Neural cell (in vitro differentiated cells): ENCODE measurements at regions not wholly inside any gene's neighbourhood (a gene's known extent, or its start where the extent isn't known, plus 50 kb on each side); places are given as distances from the start of the nearest gene placed in this dataset.

Experiments used
- H2AFZ ChIP-seq: fragments of 200-600, 300-800 bp; sonication (generic), shearing (Covaris generic); 2 replicates; pipeline ENCODE4 v1.6.0; 2014; ENCODE audit warnings: low read depth, mild to moderate bottlenecking, antibody characterized with exemption, low read length, moderate library complexity
- H3F3A ChIP-seq: fragments of 200-600 bp; shearing (Covaris generic); 2 replicates; pipeline ENCODE4 v1.6.1; 2016; ENCODE audit warnings: mild to moderate bottlenecking, moderate library complexity, mixed read lengths, antibody characterized with exemption, low read length; ENCODE audit not compliant: insufficient read depth, poor library complexity, severe bottlenecking
- H3K27ac ChIP-seq: fragments of 200-600, 300-800 bp; sonication (generic), shearing (Covaris generic); 2 replicates; pipeline ENCODE4 v1.5.1; 2014; ENCODE audit warnings: mild to moderate bottlenecking, low read length, moderate library complexity
- H3K27me3 ChIP-seq: fragments of 300-800, 200-600 bp; sonication (generic), shearing (Covaris generic); 2 replicates; pipeline ENCODE4 v1.6.0; 2014; ENCODE audit warnings: mild to moderate bottlenecking, low read depth, low read length, moderate library complexity; ENCODE audit not compliant: insufficient read depth
- H3K36me3 ChIP-seq: fragments of 300-800, 200-600 bp; sonication (generic), shearing (Covaris generic); 2 replicates; pipeline ENCODE4 v1.5.1; 2014; ENCODE audit warnings: mild to moderate bottlenecking, antibody characterized with exemption, low read length, moderate library complexity; ENCODE audit not compliant: insufficient read depth
- H3K4me2 ChIP-seq: fragments of 300-800, 200-600 bp; sonication (generic), shearing (Covaris generic); 2 replicates; pipeline ENCODE4 v1.6.0; 2014; ENCODE audit warnings: mild to moderate bottlenecking, low read length
- H3K4me3 ChIP-seq: fragments of 300-800, 200-600 bp; sonication (generic), shearing (Covaris generic); 2 replicates; pipeline ENCODE4 v1.5.1; 2014; ENCODE audit warnings: mild to moderate bottlenecking, low read length, moderate library complexity
- H3K79me2 ChIP-seq: fragments of 200-600 bp; shearing (Covaris generic); replicated peaks from 2 replicates; pipeline ENCODE4 v1.6.0; 2014; ENCODE audit warnings: mild to moderate bottlenecking, low read length, moderate library complexity; ENCODE audit not compliant: insufficient read depth
- H3K9ac ChIP-seq: fragments of 300-800, 200-600 bp; sonication (generic), shearing (Covaris generic); 2 replicates; pipeline ENCODE4 v1.6.1; 2016; ENCODE audit warnings: mild to moderate bottlenecking, low read length, mixed read lengths
- H3K9me2 ChIP-seq: fragments of 200-600 bp; shearing (Covaris generic); 2 replicates; pipeline ENCODE4 v1.6.1; 2016; ENCODE audit warnings: mild to moderate bottlenecking, low read length, mixed read lengths; ENCODE audit not compliant: insufficient read depth
- H3K9me3 ChIP-seq: fragments of 200-600, 300-800 bp; sonication (generic), shearing (Covaris generic); 2 replicates; pipeline ENCODE4 v1.6.1; 2016; ENCODE audit warnings: mild to moderate bottlenecking, mixed run types, low read length, moderate library complexity, mixed read lengths
- H4K20me1 ChIP-seq: fragments of 200-600 bp; shearing (Covaris generic); 2 replicates; pipeline ENCODE4 v1.6.1; 2016; ENCODE audit warnings: mild to moderate bottlenecking, mixed run types; ENCODE audit not compliant: insufficient read depth
- EP300 ChIP-seq: fragments of 450-650 bp; conservative IDR thresholded peaks from 2 replicates; pipeline ENCODE4 v1.6.1; 2014; ENCODE audit warnings: antibody characterized with exemption, mild to moderate bottlenecking, moderate library complexity; ENCODE audit not compliant: poor library complexity, severe bottlenecking
- EZH2 ChIP-seq: fragments of 200-600, 300-800 bp; shearing (Covaris generic), sonication (generic); IDR thresholded peaks from 2 replicates; pipeline ENCODE4 v1.6.1; 2014; ENCODE audit warnings: antibody characterized with exemption, low read length, borderline replicate concordance, mild to moderate bottlenecking; ENCODE audit not compliant: insufficient read depth, poor library complexity, severe bottlenecking
- MXI1 ChIP-seq: fragments of 450-650 bp; conservative IDR thresholded peaks from 2 replicates; pipeline ENCODE4 v1.6.1; 2014; ENCODE audit warnings: antibody characterized with exemption, mild to moderate bottlenecking; ENCODE audit not compliant: poor library complexity, severe bottlenecking
- POLR2AphosphoS5 ChIP-seq: IDR thresholded peaks from 2 replicates; pipeline ENCODE4 v1.6.1; 2012
- RAD21 ChIP-seq: fragments of 450-650 bp; conservative IDR thresholded peaks from 2 replicates; pipeline ENCODE4 v1.6.1; 2014; ENCODE audit warnings: antibody characterized with exemption, mild to moderate bottlenecking, moderate library complexity
- SMC3 ChIP-seq: fragments of 450-650 bp; conservative IDR thresholded peaks from 2 replicates; pipeline ENCODE4 v1.6.1; 2014; ENCODE audit warnings: antibody characterized with exemption, mild to moderate bottlenecking, moderate library complexity; ENCODE audit not compliant: poor library complexity
- TAF1 ChIP-seq: IDR thresholded peaks from 2 replicates; pipeline ENCODE4 v1.6.1; 2012; ENCODE audit warnings: low read depth
- TF ChIP-seq, protein P1 (sequence below): IDR thresholded peaks from 2 replicates; pipeline ENCODE4 v1.6.1; 2012; ENCODE audit warnings: borderline replicate concordance
- TF ChIP-seq, protein P2 (sequence below): fragments of 450-650 bp; IDR thresholded peaks from 2 replicates; pipeline ENCODE4 v1.5.1; 2014; ENCODE audit warnings: antibody characterized with exemption, mild to moderate bottlenecking, moderate library complexity; ENCODE audit not compliant: poor library complexity, severe bottlenecking

DNA sequence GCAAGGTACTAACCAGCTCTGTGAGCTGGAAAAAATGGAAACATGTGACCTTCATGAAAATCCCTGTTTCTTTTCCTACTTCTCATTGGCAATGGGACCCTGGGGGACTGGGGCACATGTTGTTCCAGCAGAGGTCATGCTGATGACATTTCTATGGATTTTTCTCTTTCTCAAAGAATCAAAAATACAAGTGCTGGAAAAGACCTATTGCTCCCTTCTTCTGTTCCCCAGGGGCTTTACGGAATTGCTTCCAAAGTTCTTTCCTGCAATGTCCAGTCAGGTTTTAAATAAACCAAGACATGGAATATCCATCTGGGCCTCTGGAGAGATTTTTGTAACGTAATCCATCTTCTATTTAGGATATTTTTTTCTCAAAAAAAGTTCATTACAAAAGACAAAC lies 1006.1 kb upstream of the CELF4 start:
- no peaks in the 10 kb centered on the region for H3K27me3 ChIP-seq
- H4K20me1 ChIP-seq: no peaks in the 10 kb centered on the region
- H3K36me3 ChIP-seq: no peaks in the 10 kb centered on the region
- no peaks in the 10 kb centered on the region for H3K9me2 ChIP-seq
- no peaks in the 10 kb centered on the region for H3F3A ChIP-seq
- H3K9ac ChIP-seq: no peak overlapping the region
- H3K9me3 ChIP-seq: no peaks in the 10 kb centered on the region
- no peaks in the 10 kb centered on the region for H3K79me2 ChIP-seq
- no peak overlapping the region for H3K4me2 ChIP-seq
- H3K4me3 ChIP-seq: no peak overlapping the region
- no peak overlapping the region for H2AFZ ChIP-seq
- no peak overlapping the region for H3K27ac ChIP-seq
- no peak for TF ChIP-seq EP300
- TF ChIP-seq MXI1: no peak
- TF ChIP-seq RAD21: no peak
- no peak for TF ChIP-seq TAF1

DNA sequence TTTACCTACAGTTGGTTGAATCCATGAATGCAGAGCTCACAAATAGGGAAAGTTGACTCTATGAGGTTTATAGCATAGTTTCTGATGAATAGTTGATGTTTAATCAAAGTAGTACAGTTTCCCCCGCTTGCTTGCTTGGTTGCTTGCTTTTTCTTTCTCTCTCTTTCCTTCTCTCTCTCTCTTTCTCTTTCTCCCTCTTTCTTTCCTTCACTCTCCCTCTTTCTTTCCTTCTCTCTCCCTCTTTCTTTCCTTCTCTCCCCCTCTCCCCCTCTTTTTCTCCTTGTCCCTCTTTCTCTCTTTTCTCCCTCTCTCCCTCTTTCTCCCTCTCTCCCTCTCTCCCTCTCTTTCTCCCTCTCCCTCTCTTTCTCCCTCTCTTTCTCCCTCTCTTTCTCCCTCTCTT lies 999.9 kb upstream of the CELF4 start:
- Histone ChIP-seq H3K27me3 (no peaks in the 10 kb centered on the region), H3K79me2 (no peaks in the 10 kb centered on the region), H3K9me3 (no peaks in the 10 kb centered on the region), H3K9ac (no peak overlapping the region), H3K27ac (no peak overlapping the region), H4K20me1 (no peaks in the 10 kb centered on the region), H3F3A (no peaks in the 10 kb centered on the region), H3K4me2 (no peak overlapping the region), H3K36me3 (no peaks in the 10 kb centered on the region), H3K4me3 (no peak overlapping the region), H2AFZ (no peak overlapping the region), H3K9me2 (no peaks in the 10 kb centered on the region)
- TF ChIP-seq POLR2AphosphoS5 (no peak), MXI1 (no peak), SMC3 (no peak), TAF1 (no peak), EZH2 (no peak), EP300 (no peak), RAD21 (no peak)
- TF ChIP-seq, protein P1, sequence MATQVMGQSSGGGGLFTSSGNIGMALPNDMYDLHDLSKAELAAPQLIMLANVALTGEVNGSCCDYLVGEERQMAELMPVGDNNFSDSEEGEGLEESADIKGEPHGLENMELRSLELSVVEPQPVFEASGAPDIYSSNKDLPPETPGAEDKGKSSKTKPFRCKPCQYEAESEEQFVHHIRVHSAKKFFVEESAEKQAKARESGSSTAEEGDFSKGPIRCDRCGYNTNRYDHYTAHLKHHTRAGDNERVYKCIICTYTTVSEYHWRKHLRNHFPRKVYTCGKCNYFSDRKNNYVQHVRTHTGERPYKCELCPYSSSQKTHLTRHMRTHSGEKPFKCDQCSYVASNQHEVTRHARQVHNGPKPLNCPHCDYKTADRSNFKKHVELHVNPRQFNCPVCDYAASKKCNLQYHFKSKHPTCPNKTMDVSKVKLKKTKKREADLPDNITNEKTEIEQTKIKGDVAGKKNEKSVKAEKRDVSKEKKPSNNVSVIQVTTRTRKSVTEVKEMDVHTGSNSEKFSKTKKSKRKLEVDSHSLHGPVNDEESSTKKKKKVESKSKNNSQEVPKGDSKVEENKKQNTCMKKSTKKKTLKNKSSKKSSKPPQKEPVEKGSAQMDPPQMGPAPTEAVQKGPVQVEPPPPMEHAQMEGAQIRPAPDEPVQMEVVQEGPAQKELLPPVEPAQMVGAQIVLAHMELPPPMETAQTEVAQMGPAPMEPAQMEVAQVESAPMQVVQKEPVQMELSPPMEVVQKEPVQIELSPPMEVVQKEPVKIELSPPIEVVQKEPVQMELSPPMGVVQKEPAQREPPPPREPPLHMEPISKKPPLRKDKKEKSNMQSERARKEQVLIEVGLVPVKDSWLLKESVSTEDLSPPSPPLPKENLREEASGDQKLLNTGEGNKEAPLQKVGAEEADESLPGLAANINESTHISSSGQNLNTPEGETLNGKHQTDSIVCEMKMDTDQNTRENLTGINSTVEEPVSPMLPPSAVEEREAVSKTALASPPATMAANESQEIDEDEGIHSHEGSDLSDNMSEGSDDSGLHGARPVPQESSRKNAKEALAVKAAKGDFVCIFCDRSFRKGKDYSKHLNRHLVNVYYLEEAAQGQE: no peak
- TF ChIP-seq, protein P2, sequence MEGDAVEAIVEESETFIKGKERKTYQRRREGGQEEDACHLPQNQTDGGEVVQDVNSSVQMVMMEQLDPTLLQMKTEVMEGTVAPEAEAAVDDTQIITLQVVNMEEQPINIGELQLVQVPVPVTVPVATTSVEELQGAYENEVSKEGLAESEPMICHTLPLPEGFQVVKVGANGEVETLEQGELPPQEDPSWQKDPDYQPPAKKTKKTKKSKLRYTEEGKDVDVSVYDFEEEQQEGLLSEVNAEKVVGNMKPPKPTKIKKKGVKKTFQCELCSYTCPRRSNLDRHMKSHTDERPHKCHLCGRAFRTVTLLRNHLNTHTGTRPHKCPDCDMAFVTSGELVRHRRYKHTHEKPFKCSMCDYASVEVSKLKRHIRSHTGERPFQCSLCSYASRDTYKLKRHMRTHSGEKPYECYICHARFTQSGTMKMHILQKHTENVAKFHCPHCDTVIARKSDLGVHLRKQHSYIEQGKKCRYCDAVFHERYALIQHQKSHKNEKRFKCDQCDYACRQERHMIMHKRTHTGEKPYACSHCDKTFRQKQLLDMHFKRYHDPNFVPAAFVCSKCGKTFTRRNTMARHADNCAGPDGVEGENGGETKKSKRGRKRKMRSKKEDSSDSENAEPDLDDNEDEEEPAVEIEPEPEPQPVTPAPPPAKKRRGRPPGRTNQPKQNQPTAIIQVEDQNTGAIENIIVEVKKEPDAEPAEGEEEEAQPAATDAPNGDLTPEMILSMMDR: no peak

DNA sequence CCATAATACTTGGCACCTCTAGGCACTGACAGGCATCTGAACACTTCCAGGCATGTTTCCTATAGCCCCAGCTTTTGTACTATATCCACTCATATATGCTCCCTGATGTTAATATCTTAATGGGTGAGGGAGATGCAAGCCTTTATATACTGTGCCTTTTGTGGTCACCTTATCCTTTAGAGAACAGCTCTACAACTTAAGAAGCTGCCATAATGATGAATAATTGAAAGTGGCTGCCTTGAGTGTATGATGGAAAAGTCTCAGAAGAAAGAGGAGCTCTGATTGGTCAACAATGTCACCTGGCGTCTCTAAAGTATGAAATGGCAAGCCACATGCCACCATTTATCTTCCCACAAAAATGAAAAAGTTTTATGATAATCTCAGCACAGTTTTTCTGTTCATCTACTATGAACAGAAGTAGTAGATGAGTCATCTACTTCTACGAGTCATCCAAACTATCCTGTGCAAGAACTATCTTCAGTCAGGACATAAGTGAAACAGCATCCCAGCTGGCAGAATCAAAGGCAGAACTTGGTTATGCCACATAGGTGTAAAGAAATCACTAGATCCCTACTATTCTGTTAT lies 997.9 kb upstream of the CELF4 start:
- TF ChIP-seq, protein P1: no peak
- TF ChIP-seq POLR2AphosphoS5 (no peak), EZH2 (no peak), EP300 (no peak), TAF1 (no peak), RAD21 (no peak)
- TF ChIP-seq, protein P2: no peak
- Histone ChIP-seq H3K79me2 (no peaks in the 10 kb centered on the region), H3K9me2 (no peaks in the 10 kb centered on the region), H3K27ac (no peak overlapping the region), H3K9ac (no peak overlapping the region), H3K27me3 (no peaks in the 10 kb centered on the region), H3K4me3 (no peak overlapping the region), H3K9me3 (no peaks in the 10 kb centered on the region), H2AFZ (no peak overlapping the region), H3K4me2 (no peak overlapping the region), H3F3A (no peaks in the 10 kb centered on the region), H4K20me1 (no peaks in the 10 kb centered on the region), H3K36me3 (no peaks in the 10 kb centered on the region)
